ENCODE measurements at regions not wholly inside any gene's neighbourhood (a gene's known extent, or its start where the extent isn't known, plus 50 kb on each side); places are given as distances from the start of the nearest gene placed in this dataset.
"Not testable (repeated sequence)": the region's sequence is repeated elsewhere in the genome, so short reads cannot be mapped to it uniquely, and the experiment has no call there.

- DNase-seq (ENCODE audit: extremely low read depth, low read depth): no peak
Observed at GRCh38 chr1:96598416-96599168, 123.0 kb upstream of the PTBP2 start.

DNA sequence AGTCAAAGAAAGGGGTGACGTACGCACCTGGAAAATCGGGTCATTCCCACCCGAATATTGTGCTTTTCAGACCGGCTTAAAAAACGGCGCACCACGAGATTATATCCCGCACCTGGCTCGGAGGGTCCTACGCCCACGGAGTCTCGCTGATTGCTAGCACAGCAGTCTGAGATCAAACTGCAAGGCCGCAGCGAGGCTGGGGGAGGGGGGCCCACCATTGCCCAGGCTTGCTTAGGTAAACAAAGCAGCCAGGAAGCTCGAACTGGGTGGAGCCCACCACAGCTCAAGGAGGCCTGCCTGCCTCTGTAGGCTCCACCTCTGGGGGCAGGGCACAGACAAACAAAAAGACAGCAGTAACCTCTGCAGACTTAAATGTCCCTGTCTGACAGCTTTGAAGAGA lies 117.0 kb upstream of the PTBP2 start:
- not testable (repeated sequence) for DNase-seq (ENCODE audit: extremely low read depth, low read depth)

GRCh38 chr1:96617375-96617774 lies 104.2 kb upstream of the PTBP2 start:
- not testable (repeated sequence) for DNase-seq (ENCODE audit: extremely low read depth, low read depth)

GRCh38 chr1:96632045-96632664 lies 89.4 kb upstream of the PTBP2 start:
- DNase-seq (ENCODE audit: extremely low read depth, low read depth): no peak

- no peak for DNase-seq (ENCODE audit: extremely low read depth, low read depth)
Observed at GRCh38 chr1:96633695-96634094, 87.9 kb upstream of the PTBP2 start.

DNA sequence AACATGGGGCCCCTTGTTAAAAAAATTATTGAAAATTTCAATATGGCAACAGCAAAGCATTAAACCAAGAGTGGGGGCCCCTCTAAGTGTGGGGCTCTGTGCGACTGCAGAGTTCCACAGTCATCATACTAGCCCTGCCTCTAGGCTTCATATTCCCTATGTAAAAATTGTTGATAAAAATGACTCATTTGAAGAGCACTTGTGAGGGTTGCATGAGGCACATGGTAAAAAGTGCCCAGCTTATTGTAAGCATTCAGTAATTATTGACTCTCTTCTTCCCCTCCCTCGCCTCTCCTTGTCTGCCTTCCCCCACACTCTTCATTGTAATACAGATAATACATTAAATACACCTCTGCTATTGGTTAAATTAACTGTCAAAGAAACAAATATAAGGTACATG lies 86.7 kb upstream of the PTBP2 start:
- no peak for DNase-seq (ENCODE audit: extremely low read depth, low read depth)

DNA sequence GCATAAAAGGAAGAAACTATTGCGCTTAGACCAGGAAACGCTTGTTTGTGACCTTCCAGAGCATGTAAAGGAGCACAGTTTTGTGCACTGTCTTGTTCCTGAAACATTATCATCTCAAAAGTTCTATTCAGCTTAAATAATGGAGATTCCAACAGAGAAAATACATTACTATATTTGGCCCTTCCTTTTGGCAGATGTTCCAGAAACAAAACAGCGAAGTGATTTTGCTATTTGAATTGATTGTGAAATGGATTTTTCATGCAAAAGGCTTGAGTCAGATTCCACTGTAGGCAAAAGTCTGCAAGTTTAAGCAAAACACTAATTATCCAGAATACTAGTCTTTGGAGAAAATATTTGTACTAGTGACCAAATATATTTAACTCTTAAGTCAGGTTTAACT lies 80.3 kb upstream of the PTBP2 start:
- no peak for DNase-seq (ENCODE audit: extremely low read depth, low read depth)

- no peak for DNase-seq (ENCODE audit: extremely low read depth, low read depth)
Observed at GRCh38 chr1:96643519-96643918, 78.1 kb upstream of the PTBP2 start.

DNA sequence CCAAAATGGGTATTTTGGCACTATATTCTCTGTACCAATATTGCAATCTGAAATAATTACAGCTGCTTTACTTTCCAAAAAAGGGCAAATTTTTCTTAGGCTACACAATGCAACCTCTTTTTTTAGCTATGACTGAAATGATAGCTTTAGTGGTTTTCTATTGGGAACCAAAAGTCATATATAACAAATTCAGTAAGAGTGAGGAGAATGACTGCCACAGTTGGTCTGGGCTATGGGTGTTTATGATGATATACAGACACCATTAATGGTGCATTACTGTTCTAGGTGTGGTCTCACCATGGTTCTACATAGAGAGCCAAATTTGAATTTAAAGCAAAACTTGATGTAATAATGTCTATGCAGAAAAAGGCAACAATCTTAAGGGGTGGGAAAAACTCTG lies 72.3 kb upstream of the PTBP2 start:
- no peak for DNase-seq (ENCODE audit: extremely low read depth, low read depth)

GRCh38 chr1:96651517-96651916 lies 70.1 kb upstream of the PTBP2 start:
- DNase-seq (ENCODE audit: extremely low read depth, low read depth): no peak

- no peak for DNase-seq (ENCODE audit: extremely low read depth, low read depth)
Observed at GRCh38 chr1:96660051-96660450, 61.5 kb upstream of the PTBP2 start.

GRCh38 chr1:96660503-96660902 lies 61.1 kb upstream of the PTBP2 start:
- DNase-seq (ENCODE audit: extremely low read depth, low read depth): no peak

Small RNA genes in the stretch of these regions (small RNA-seq; reads per million reads assigned to genes)
- 0 reads per million in 2 experiments for gene RNU1-130P
